ENCODE measurements at regions not wholly inside any gene's neighbourhood (a gene's known extent, or its start where the extent isn't known, plus 50 kb on each side); places are given as distances from the start of the nearest gene placed in this dataset.

GRCh38 chr14:43795600-43796228 is 711.4 kb downstream of the FSCB start:
- TF ChIP-seq, protein P1, sequence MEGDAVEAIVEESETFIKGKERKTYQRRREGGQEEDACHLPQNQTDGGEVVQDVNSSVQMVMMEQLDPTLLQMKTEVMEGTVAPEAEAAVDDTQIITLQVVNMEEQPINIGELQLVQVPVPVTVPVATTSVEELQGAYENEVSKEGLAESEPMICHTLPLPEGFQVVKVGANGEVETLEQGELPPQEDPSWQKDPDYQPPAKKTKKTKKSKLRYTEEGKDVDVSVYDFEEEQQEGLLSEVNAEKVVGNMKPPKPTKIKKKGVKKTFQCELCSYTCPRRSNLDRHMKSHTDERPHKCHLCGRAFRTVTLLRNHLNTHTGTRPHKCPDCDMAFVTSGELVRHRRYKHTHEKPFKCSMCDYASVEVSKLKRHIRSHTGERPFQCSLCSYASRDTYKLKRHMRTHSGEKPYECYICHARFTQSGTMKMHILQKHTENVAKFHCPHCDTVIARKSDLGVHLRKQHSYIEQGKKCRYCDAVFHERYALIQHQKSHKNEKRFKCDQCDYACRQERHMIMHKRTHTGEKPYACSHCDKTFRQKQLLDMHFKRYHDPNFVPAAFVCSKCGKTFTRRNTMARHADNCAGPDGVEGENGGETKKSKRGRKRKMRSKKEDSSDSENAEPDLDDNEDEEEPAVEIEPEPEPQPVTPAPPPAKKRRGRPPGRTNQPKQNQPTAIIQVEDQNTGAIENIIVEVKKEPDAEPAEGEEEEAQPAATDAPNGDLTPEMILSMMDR (IDR thresholded peaks at IDR 0.05; ENCODE audit: extremely low read depth in 1 of 2, insufficient read depth in 1 of 2, low read depth in 1 of 2, low read length in 2 of 2), result no peak
- TF ChIP-seq JUN (IDR thresholded peaks at IDR 0.05; ENCODE audit: borderline replicate concordance, insufficient read depth, insufficient read length, low read depth) (no peak), POLR2AphosphoS5 (IDR thresholded peaks at IDR 0.05; ENCODE audit: insufficient read depth, low read depth, low read length) (no peak), POLR2A (IDR thresholded peaks at IDR 0.05; ENCODE audit: low read depth, low read length) (no peak), MAX (IDR thresholded peaks at IDR 0.05; ENCODE audit: insufficient read depth, insufficient read length) (no peak), MYC (IDR thresholded peaks at IDR 0.05; ENCODE audit: low read depth, low read length) (no peak), EZH2 (IDR thresholded peaks at IDR 0.05; ENCODE audit: borderline replicate concordance, low read depth, low read length, severe bottlenecking) (no peak), GATA2 (IDR thresholded peaks at IDR 0.05; ENCODE audit: insufficient read depth, insufficient read length, low read depth, low read length) (no peak), FOS (IDR thresholded peaks at IDR 0.05; ENCODE audit: borderline replicate concordance, insufficient read depth, low read length) (no peak)

Data from endothelial cell of umbilical vein (primary cell).